ENCODE measurements at regions not wholly inside any gene's neighbourhood (a gene's known extent, or its start where the extent isn't known, plus 50 kb on each side); places are given as distances from the start of the nearest gene placed in this dataset.
A peak's percentile ranks its signal among the peaks of the same experiment; 100 is the strongest.
"Not testable (repeated sequence)": the region's sequence is repeated elsewhere in the genome, so short reads cannot be mapped to it uniquely, and the experiment has no call there.

DNA sequence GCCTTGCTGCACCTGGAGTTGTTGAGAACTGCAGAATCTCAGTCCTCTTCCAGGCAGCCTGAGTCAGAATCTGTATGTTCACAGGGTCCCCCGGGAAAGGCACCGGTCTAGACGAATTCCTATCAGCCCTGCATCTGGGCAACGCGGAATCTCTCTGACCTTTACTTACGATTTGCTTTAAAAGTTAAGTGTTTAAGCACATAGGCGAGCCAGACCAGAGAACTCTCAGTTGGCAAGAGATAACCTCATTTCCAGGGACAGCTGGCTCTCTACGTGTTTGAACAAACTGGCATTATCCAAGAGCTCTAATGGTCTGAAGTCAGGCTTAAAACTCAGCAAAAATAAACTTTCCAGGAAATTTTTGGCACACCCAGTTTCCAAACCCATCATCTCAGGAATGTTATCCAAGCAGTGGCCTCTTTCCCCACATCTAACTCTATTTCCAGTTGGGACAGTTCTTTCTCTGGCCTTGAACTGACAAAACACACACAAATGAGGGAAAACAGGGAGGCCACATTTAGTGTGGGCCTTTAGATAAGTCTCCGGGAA, 53.4 kb downstream of the HES1 start:
- Mint-ChIP-seq H3K9me3 (ENCODE audit: unreplicated experiment) (no peaks in the 10 kb centered on the region), H3K4me3 (ENCODE audit: unreplicated experiment) (no peak overlapping the region), H3K27ac (ENCODE audit: unreplicated experiment) (no peak overlapping the region), H3K27me3 (ENCODE audit: unreplicated experiment) (no peaks in the 10 kb centered on the region), H3K4me1 (ENCODE audit: low read depth, unreplicated experiment) (peaks cover 2% of the 10 kb centered on the region), H3K36me3 (ENCODE audit: unreplicated experiment) (no peaks in the 10 kb centered on the region)
- TF ChIP-seq, protein P1, sequence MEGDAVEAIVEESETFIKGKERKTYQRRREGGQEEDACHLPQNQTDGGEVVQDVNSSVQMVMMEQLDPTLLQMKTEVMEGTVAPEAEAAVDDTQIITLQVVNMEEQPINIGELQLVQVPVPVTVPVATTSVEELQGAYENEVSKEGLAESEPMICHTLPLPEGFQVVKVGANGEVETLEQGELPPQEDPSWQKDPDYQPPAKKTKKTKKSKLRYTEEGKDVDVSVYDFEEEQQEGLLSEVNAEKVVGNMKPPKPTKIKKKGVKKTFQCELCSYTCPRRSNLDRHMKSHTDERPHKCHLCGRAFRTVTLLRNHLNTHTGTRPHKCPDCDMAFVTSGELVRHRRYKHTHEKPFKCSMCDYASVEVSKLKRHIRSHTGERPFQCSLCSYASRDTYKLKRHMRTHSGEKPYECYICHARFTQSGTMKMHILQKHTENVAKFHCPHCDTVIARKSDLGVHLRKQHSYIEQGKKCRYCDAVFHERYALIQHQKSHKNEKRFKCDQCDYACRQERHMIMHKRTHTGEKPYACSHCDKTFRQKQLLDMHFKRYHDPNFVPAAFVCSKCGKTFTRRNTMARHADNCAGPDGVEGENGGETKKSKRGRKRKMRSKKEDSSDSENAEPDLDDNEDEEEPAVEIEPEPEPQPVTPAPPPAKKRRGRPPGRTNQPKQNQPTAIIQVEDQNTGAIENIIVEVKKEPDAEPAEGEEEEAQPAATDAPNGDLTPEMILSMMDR (IDR thresholded peaks at IDR 0.05; ENCODE audit: partially characterized antibody, unreplicated experiment) = no peak
- DNase-seq = peak; percentile 45

- H3K36me3 Mint-ChIP-seq (ENCODE audit: unreplicated experiment); H3K9me3 Mint-ChIP-seq (ENCODE audit: unreplicated experiment); H3K4me3 Mint-ChIP-seq (ENCODE audit: unreplicated experiment); DNase-seq; H3K4me1 Mint-ChIP-seq (ENCODE audit: low read depth, unreplicated experiment); H3K27ac Mint-ChIP-seq (ENCODE audit: unreplicated experiment); H3K27me3 Mint-ChIP-seq (ENCODE audit: unreplicated experiment): not testable (repeated sequence)
Measured at GRCh38 chr3:194191850-194192249, 55.9 kb downstream of the HES1 start.

DNA sequence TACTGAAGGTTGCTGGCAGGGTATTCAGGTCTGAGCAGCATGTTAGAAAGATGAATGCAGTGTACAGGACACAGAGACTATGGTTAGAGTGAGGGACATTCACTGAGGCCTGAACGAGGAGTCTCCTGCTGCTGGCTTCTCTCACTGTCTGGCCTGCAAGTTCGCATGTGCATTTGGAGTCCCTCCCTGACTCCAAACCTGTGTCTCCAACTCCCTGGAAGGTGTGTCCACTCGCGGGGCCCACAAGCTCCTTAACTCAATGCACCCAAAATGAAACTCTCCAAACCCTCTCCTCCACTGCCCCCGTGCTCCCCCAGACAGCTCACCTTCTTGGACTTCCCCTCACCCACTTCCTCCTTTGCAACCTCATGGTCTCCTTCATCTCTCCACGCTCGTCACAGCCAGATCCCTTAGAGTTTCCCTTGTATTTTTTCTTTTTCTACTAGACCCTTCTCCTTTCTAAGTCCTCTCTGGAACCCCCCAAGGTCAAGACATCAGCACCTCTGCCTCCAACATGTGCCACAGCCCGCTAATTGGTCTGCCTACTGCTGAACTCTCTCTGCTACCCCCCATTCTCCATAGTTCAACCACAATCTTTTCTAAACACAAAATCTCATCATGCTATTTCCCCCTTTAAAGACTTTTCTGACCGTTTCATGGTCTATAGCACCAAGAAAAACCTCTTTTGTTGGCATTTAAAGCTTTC, 58.3 kb downstream of the HES1 start:
- Mint-ChIP-seq H3K27ac (ENCODE audit: unreplicated experiment) (no peak overlapping the region), H3K9me3 (ENCODE audit: unreplicated experiment) (peaks cover 3% of the 10 kb centered on the region), H3K4me3 (ENCODE audit: unreplicated experiment) (no peak overlapping the region), H3K36me3 (ENCODE audit: unreplicated experiment) (no peaks in the 10 kb centered on the region), H3K4me1 (ENCODE audit: low read depth, unreplicated experiment) (peaks cover 2% of the 10 kb centered on the region), H3K27me3 (ENCODE audit: unreplicated experiment) (peaks cover 5% of the 10 kb centered on the region)
- DNase-seq = no peak
- TF ChIP-seq, protein P1 (IDR thresholded peaks at IDR 0.05; ENCODE audit: partially characterized antibody, unreplicated experiment) = no peak

DNA sequence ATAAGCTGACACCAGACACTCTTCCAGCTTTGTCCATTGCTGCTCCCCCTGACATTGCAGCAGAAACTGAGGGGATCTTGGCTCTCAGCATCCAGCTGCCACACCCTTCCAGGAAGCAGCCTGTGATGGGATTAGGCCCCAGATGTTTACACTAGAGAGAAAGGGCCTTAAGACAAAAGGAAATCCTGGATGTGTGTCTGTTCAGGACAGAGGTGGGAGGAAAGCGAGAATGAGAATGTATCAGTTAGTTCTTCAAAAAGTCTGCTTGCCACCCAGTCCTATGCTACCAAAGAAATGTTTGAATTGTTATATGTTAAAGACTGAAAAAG, 58.8 kb downstream of the HES1 start:
- Mint-ChIP-seq H3K4me1 (ENCODE audit: low read depth, unreplicated experiment) (peaks cover 2% of the 10 kb centered on the region), H3K9me3 (ENCODE audit: unreplicated experiment) (peaks cover 3% of the 10 kb centered on the region), H3K27me3 (ENCODE audit: unreplicated experiment) (peaks cover 5% of the 10 kb centered on the region), H3K4me3 (ENCODE audit: unreplicated experiment) (no peak overlapping the region), H3K36me3 (ENCODE audit: unreplicated experiment) (no peaks in the 10 kb centered on the region), H3K27ac (ENCODE audit: unreplicated experiment) (no peak overlapping the region)
- no peak for DNase-seq
- TF ChIP-seq, protein P1 (IDR thresholded peaks at IDR 0.05; ENCODE audit: partially characterized antibody, unreplicated experiment) = no peak

GRCh38 chr3:194195611-194196010, 59.7 kb downstream of the HES1 start:
- Mint-ChIP-seq H3K4me3 (ENCODE audit: unreplicated experiment) (no peak overlapping the region), H3K9me3 (ENCODE audit: unreplicated experiment) (peaks cover 3% of the 10 kb centered on the region), H3K36me3 (ENCODE audit: unreplicated experiment) (no peaks in the 10 kb centered on the region), H3K4me1 (ENCODE audit: low read depth, unreplicated experiment) (peaks cover 5% of the 10 kb centered on the region), H3K27ac (ENCODE audit: unreplicated experiment) (no peak overlapping the region), H3K27me3 (ENCODE audit: unreplicated experiment) (peaks cover 5% of the 10 kb centered on the region)
- DNase-seq = no peak
- TF ChIP-seq, protein P1 (IDR thresholded peaks at IDR 0.05; ENCODE audit: partially characterized antibody, unreplicated experiment) = no peak

Measured in glutamatergic neuron (in vitro differentiated cells).